WTC11 (cell line): ENCODE measurements at regions not wholly inside any gene's neighbourhood (a gene's known extent, or its start where the extent isn't known, plus 50 kb on each side); places are given as distances from the start of the nearest gene placed in this dataset.

Source experiments
- ATAC-seq: fragments of 200-7000 bp; cut with Tn5 transposase; 2 replicates; pipeline ENCODE4 v1.10.0; 2021; ENCODE audit warnings: mild to moderate bottlenecking, moderate library complexity
- CTCF ChIA-PET: fragments of 300-600 bp; sonication (Branson Sonifier 250); formaldehyde crosslinking; loops from one replicate; lab custom pipeline; 2021; ENCODE audit warnings: antibody characterized with exemption; lab: Charles Lee
- POLR2A ChIA-PET: fragments of 350-600 bp; sonication (Branson Sonifier 250); formaldehyde crosslinking; loops from one replicate; lab custom pipeline; 2021; ENCODE audit warnings: antibody characterized with exemption; lab: Charles Lee
- DNase-seq: peaks from one replicate; pipeline ENCODE4 v3.0.0; 2021; ENCODE audit warnings: low spot score
- H3K27ac Mint-ChIP-seq: 2 replicates; pipeline ENCODE4 v1.8.0; 2021; ENCODE audit warnings: mixed read lengths
- H3K27me3 Mint-ChIP-seq: 2 replicates; pipeline ENCODE4 v1.8.0; 2021; ENCODE audit warnings: low read depth, mild to moderate bottlenecking, moderate library complexity, mixed read lengths
- H3K36me3 Mint-ChIP-seq: 2 replicates; pipeline ENCODE4 v1.8.0; 2021; ENCODE audit warnings: mixed read lengths
- H3K4me1 Mint-ChIP-seq: 2 replicates; pipeline ENCODE4 v1.8.0; 2022; ENCODE audit warnings: mixed read lengths
- H3K4me3 Mint-ChIP-seq: 2 replicates; pipeline ENCODE4 v1.8.0; 2021; ENCODE audit warnings: mild to moderate bottlenecking, moderate library complexity, mixed read lengths
- H3K9me3 Mint-ChIP-seq: 2 replicates; pipeline ENCODE4 v1.8.0; 2021; ENCODE audit warnings: mixed read lengths
- AFF4 ChIP-seq: sonication (generic); formaldehyde crosslinking; IDR thresholded peaks from 2 replicates; pipeline ENCODE4 v1.8.1; 2023; ENCODE audit warnings: mild to moderate bottlenecking, missing genetic modification reagents, borderline replicate concordance
- ARID4B ChIP-seq: sonication (generic); formaldehyde crosslinking; IDR thresholded peaks from 2 replicates; pipeline ENCODE4 v1.8.0; 2023; ENCODE audit warnings: missing genetic modification reagents, mild to moderate bottlenecking, borderline replicate concordance
- E2F1 ChIP-seq: sonication (generic); formaldehyde crosslinking; IDR thresholded peaks from 2 replicates; pipeline ENCODE4 v1.8.0; 2022; ENCODE audit warnings: mild to moderate bottlenecking, missing genetic modification reagents
- FOXK1 ChIP-seq: sonication (generic); formaldehyde crosslinking; IDR thresholded peaks from 2 replicates; pipeline ENCODE4 v1.8.0; 2022; ENCODE audit warnings: mild to moderate bottlenecking, moderate library complexity, missing genetic modification reagents
- JUN ChIP-seq: sonication (generic); formaldehyde crosslinking; IDR thresholded peaks from 2 replicates; pipeline ENCODE4 v1.8.0; 2023; ENCODE audit warnings: mild to moderate bottlenecking, missing genetic modification reagents
- NFATC4 ChIP-seq: fragments of 250-450 bp; sonication (Bioruptor Pico); IDR thresholded peaks from 2 replicates; pipeline ENCODE4 v1.9.0; 2021; ENCODE audit warnings: mild to moderate bottlenecking
- OVOL2 ChIP-seq: fragments of 250-450 bp; sonication (Bioruptor Pico); IDR thresholded peaks from 2 replicates; pipeline ENCODE4 v1.9.0; 2021; ENCODE audit warnings: mild to moderate bottlenecking, borderline replicate concordance
- PREB ChIP-seq: sonication (generic); formaldehyde crosslinking; IDR thresholded peaks from 2 replicates; pipeline ENCODE4 v1.8.1; 2022; ENCODE audit warnings: mild to moderate bottlenecking, missing genetic modification reagents, moderate library complexity, borderline replicate concordance
- STAT6 ChIP-seq: sonication (generic); formaldehyde crosslinking; conservative IDR thresholded peaks from 2 replicates; pipeline ENCODE4 v1.8.1; 2023; ENCODE audit warnings: mild to moderate bottlenecking, low read depth, missing genetic modification reagents, moderate library complexity
- TCF7 ChIP-seq: sonication (generic); formaldehyde crosslinking; IDR thresholded peaks from 2 replicates; pipeline ENCODE4 v1.8.0; 2022; ENCODE audit warnings: mild to moderate bottlenecking, low read depth, missing genetic modification reagents, moderate library complexity
- TP53 ChIP-seq: sonication (generic); formaldehyde crosslinking; IDR thresholded peaks from 2 replicates; pipeline ENCODE4 v1.8.1; 2023; ENCODE audit warnings: mild to moderate bottlenecking, missing genetic modification reagents
- ZBTB21 ChIP-seq: sonication (generic); formaldehyde crosslinking; IDR thresholded peaks from 2 replicates; pipeline ENCODE4 v1.8.1; 2023; ENCODE audit warnings: mild to moderate bottlenecking, missing genetic modification reagents, borderline replicate concordance
- ZBTB43 ChIP-seq: sonication (generic); formaldehyde crosslinking; IDR thresholded peaks from 2 replicates; pipeline ENCODE4 v1.8.1; 2023; ENCODE audit warnings: mild to moderate bottlenecking, missing genetic modification reagents
- ZNF396 ChIP-seq: fragments of 250-450 bp; sonication (Bioruptor Pico); IDR thresholded peaks from 2 replicates; pipeline ENCODE4 v1.8.0; 2021; ENCODE audit warnings: mild to moderate bottlenecking, moderate library complexity, borderline replicate concordance
- ZNF671 ChIP-seq: fragments of 250-450 bp; sonication (Bioruptor Pico); IDR thresholded peaks from 2 replicates; pipeline ENCODE4 v1.8.0; 2021; ENCODE audit warnings: mild to moderate bottlenecking

GRCh38 chr3:27869152-27869551 lies 147.0 kb upstream of the EOMES start:
- CTCF ChIA-PET: no interaction called here
- TF ChIP-seq ZNF396 (CRISPR knock-in tag) (no peak), OVOL2 (CRISPR knock-in tag) (no peak), JUN (no peak), ZBTB43 (CRISPR knock-in tag) (no peak), ARID4B (no peak), TCF7 (CRISPR knock-in tag) (no peak), NFATC4 (no peak), E2F1 (CRISPR knock-in tag) (no peak), TP53 (CRISPR knock-in tag) (no peak), STAT6 (CRISPR knock-in tag) (no peak), ZNF671 (CRISPR knock-in tag) (no peak), PREB (CRISPR knock-in tag) (no peak), AFF4 (CRISPR knock-in tag) (no peak), ZBTB21 (CRISPR knock-in tag) (no peak), FOXK1 (CRISPR knock-in tag) (no peak)
- TF ChIP-seq, all 79 proteins: peak for 0
- H3K4me3 Mint-ChIP-seq: no peak overlapping the region
- ATAC-seq (no peak), DNase-seq (no peak)
- H3K27ac Mint-ChIP-seq: no peak overlapping the region
- POLR2A ChIA-PET: no interaction called here
- no peaks in the 10 kb centered on the region for H3K4me1 Mint-ChIP-seq
- no peaks in the 10 kb centered on the region; the same call in 1 of the 2 replicates for H3K27me3 Mint-ChIP-seq
- peaks cover 11% of the 10 kb centered on the region for H3K9me3 Mint-ChIP-seq
- peaks cover 5% of the 10 kb centered on the region for H3K36me3 Mint-ChIP-seq
